ENCODE measurements at regions not wholly inside any gene's neighbourhood (a gene's known extent, or its start where the extent isn't known, plus 50 kb on each side); places are given as distances from the start of the nearest gene placed in this dataset.

DNA sequence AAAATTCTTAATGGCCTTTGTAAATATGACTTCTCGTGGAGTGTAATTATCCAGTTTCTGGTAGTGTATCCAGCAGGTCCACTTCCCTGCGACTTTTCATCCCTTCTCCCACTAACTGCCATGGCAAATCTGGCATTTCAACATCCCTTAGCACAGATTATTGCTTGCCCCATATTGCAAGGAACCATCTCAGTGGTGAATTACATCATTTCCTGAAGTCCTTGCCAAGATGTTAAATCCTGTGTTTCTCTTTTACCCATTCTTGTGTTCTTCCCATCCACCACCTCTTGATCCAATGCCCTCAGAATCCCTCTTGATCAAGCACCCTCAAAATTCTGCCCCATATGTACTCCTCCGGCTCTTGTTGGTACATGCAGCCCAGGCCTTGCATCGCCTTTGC, 88.1 kb upstream of the ZNF81 start (continued):
- TF ChIP-seq ZNF274 (IDR thresholded peaks at IDR 0.05; ENCODE audit: low read depth, low read length) (no peak), RAD21 (IDR thresholded peaks at IDR 0.05; ENCODE audit: low read depth) (no peak), POLR2AphosphoS5 (IDR thresholded peaks at IDR 0.05; ENCODE audit: low read depth, low read length) (no peak), JUND (IDR thresholded peaks at IDR 0.05) (no peak), FOSL1 (IDR thresholded peaks at IDR 0.05; ENCODE audit: low read depth) (no peak), TCF7L2 (IDR thresholded peaks at IDR 0.05; ENCODE audit: borderline replicate concordance, extremely low read depth, insufficient read depth, insufficient read length) (no peak)
- TF ChIP-seq, protein P1, sequence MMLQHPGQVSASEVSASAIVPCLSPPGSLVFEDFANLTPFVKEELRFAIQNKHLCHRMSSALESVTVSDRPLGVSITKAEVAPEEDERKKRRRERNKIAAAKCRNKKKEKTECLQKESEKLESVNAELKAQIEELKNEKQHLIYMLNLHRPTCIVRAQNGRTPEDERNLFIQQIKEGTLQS (IDR thresholded peaks at IDR 0.05): no peak

DNA sequence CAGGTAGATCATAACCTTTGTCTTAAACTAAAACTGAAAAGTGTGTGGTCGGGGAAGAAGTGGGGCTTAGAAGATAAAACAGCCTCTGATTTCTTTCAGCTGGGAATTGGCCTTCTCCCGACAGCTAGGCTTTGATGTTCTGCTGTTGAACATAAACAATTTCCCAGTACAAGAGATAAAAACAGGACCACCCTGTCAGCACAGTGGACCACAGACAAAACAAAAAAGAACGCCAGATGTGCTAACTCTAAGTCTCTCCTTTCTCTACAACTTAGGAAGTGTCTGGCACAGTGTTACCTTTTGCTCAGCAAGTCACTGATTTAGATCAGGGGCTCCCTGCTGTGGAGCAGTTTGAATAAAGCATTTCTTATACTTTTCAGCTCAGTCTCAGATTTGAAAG, 87.5 kb upstream of the UXT start:
- H3K79me2 ChIP-seq (ENCODE audit: insufficient read depth, low read length): no peaks in the 10 kb centered on the region
- no peak overlapping the region for H3K4me3 ChIP-seq (replicated peaks in 1 of 2; ENCODE audit: low read depth in 1 of 2, low read length in 2 of 2)
- H3K9me3 ChIP-seq (ENCODE audit: control insufficient read depth in 1 of 2, insufficient read depth in 1 of 2, low read depth in 1 of 2, low read length in 2 of 2): no peaks in the 10 kb centered on the region
- no peaks in the 10 kb centered on the region for H3K27me3 ChIP-seq (ENCODE audit: insufficient read depth, low read length)
- H2AFZ ChIP-seq (ENCODE audit: low read depth, low read length, poor library complexity, severe bottlenecking): no peak overlapping the region
- no peak overlapping the region for H3K27ac ChIP-seq (ENCODE audit: low read depth, low read length)
- no peak overlapping the region for H3K4me2 ChIP-seq (ENCODE audit: low read length)
- ChIA-PET RAD21 (ENCODE audit: low non-redundant PET in 1 of 2, low total read pairs in 2 of 2, uncharacterized antibody in 2 of 2, unreplicated experiment in 2 of 2) (no interaction called here), CTCF (no interaction called here), POLR2A (no interaction called here)
- H4K20me1 ChIP-seq (ENCODE audit: insufficient read depth): no peaks in the 10 kb centered on the region
- H3K9me2 ChIP-seq (ENCODE audit: insufficient read depth): no peaks in the 10 kb centered on the region
- H3K9ac ChIP-seq (ENCODE audit: low read length): no peak overlapping the region
- no peak for DNase-seq (ENCODE audit: low read depth, low spot score)
- intact Hi-C loops (cut with micrococcal nuclease): no loop called here
- BruUV-seq (replicated peaks): no TSS peak
- no peaks in the 10 kb centered on the region for H3K36me3 ChIP-seq (ENCODE audit: control insufficient read depth in 1 of 2, insufficient read depth in 2 of 2, low read length in 2 of 2)
- H3K4me1 ChIP-seq (ENCODE audit: control insufficient read depth in 1 of 2, insufficient read depth in 2 of 2, low read length in 2 of 2): no peaks in the 10 kb centered on the region
- TF ChIP-seq JUND (IDR thresholded peaks at IDR 0.05) (no peak), CBX3 (IDR thresholded peaks at IDR 0.05; ENCODE audit: low read depth) (no peak), POLR2AphosphoS5 (IDR thresholded peaks at IDR 0.05; ENCODE audit: low read depth, low read length) (no peak), ELF1 (IDR thresholded peaks at IDR 0.05; ENCODE audit: borderline replicate concordance, low read depth) (no peak), ZNF274 (IDR thresholded peaks at IDR 0.05; ENCODE audit: low read depth, low read length) (no peak), EGR1 (IDR thresholded peaks at IDR 0.05; ENCODE audit: low read depth) (no peak)
- TF ChIP-seq, protein P2, sequence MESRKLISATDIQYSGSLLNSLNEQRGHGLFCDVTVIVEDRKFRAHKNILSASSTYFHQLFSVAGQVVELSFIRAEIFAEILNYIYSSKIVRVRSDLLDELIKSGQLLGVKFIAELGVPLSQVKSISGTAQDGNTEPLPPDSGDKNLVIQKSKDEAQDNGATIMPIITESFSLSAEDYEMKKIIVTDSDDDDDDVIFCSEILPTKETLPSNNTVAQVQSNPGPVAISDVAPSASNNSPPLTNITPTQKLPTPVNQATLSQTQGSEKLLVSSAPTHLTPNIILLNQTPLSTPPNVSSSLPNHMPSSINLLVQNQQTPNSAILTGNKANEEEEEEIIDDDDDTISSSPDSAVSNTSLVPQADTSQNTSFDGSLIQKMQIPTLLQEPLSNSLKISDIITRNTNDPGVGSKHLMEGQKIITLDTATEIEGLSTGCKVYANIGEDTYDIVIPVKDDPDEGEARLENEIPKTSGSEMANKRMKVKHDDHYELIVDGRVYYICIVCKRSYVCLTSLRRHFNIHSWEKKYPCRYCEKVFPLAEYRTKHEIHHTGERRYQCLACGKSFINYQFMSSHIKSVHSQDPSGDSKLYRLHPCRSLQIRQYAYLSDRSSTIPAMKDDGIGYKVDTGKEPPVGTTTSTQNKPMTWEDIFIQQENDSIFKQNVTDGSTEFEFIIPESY (IDR thresholded peaks at IDR 0.05; ENCODE audit: extremely low read depth, insufficient replicate concordance, low read length): no peak
- TF ChIP-seq, protein P1 (IDR thresholded peaks at IDR 0.05): no peak
- no peak for ATAC-seq

Data from HCT116 (cell line).